Heart left ventricle (tissue), 16 donors: ENCODE measurements at regions not wholly inside any gene's neighbourhood (a gene's known extent, or its start where the extent isn't known, plus 50 kb on each side); places are given as distances from the start of the nearest gene placed in this dataset.

Experiments used
- ATAC-seq, 4 donors: fragments of 200-7000 bp; cut with Tn5 transposase; one replicate each; pipeline ENCODE4 v1.9.1; 2020 to 2022; ENCODE audit warnings: moderate library complexity in 4 of 4, mild to moderate bottlenecking in 3 of 4, moderate number of reproducible peaks in 1 of 4
- DNase-seq, 5 donors: peaks; one replicate each; pipeline ENCODE4 v3.0.0-alpha.2; 2020
- H3K27ac ChIP-seq, 12 donors: fragments of 200-600 bp; sonication (generic) in 4 of 12; one replicate each; pipeline versions ENCODE4 v1.5.0 to v1.8.0; 2016 to 2022; ENCODE audit warnings: mild to moderate bottlenecking in 2 of 12
- H3K27me3 ChIP-seq, 9 donors: fragments of 200-600 bp; sonication (generic) in 2 of 9; one replicate each; pipeline versions ENCODE4 v1.5.1 to v1.8.0; 2016 to 2022; ENCODE audit warnings: mild to moderate bottlenecking in 3 of 9
- H3K36me3 ChIP-seq, 9 donors: fragments of 200-600 bp; sonication (generic) in 2 of 9; one replicate each; pipeline versions ENCODE4 v1.5.0 to v1.8.0; 2018 to 2022; ENCODE audit warnings: mild to moderate bottlenecking in 2 of 9
- H3K4me1 ChIP-seq, 12 donors: fragments of 200-600 bp; sonication (generic) in 4 of 12; one replicate each; pipeline versions ENCODE4 v1.5.0 to v1.8.0; 2016 to 2022; ENCODE audit warnings: mild to moderate bottlenecking in 3 of 12
- H3K4me3 ChIP-seq, 12 donors: fragments of 200-600 bp; sonication (generic) in 4 of 12; one replicate each; pipeline versions ENCODE4 v1.5.0 to v1.8.0; 2017 to 2022; ENCODE audit warnings: mild to moderate bottlenecking in 9 of 12, moderate library complexity in 4 of 12
- H3K9me3 ChIP-seq, 12 donors: fragments of 200-600 bp; sonication (generic) in 4 of 12; one replicate each; pipeline versions ENCODE4 v1.5.0 to v1.8.0; 2016 to 2022; ENCODE audit warnings: mild to moderate bottlenecking in 1 of 12
- CTCF ChIP-seq, 12 donors: fragments of 200-600 bp; sonication (generic) in 4 of 12; IDR thresholded peaks; one replicate each; pipeline versions ENCODE4 v1.5.0 to v1.8.0; 2018 to 2022; ENCODE audit warnings: antibody characterized with exemption in 12 of 12, mild to moderate bottlenecking in 5 of 12
- POLR2A ChIP-seq, 2 donors: fragments of 450-650 bp; IDR thresholded peaks; one replicate each; pipeline ENCODE4 v1.6.1; 2017; ENCODE audit warnings: antibody characterized with exemption in 2 of 2, mild to moderate bottlenecking in 2 of 2, moderate library complexity in 2 of 2
- WGBS, 4 donors: extraction: QIAGEN DNeasy Blood & Tissue Kit in 2 of 4; methylation state at CpG; one replicate each; pipeline versions ENCODE4 v1.1.5 to v1.1.7; 2013 to 2018; 5-methylcytosine and 5-hydroxymethylcytosine counted together
- intact Hi-C, 10 donors: fragments of 100-400 bp; cut with DNase I; formaldehyde crosslinking; loops; one replicate each; pipeline versions ENCODE4 v1.11.1 to v1.14.2; 2022
- donor health status: ischemic (EF 13 %, LVEDD 7.1; RV severe dilation, severe dysfunction).
- donor health status: healthy with polysubstance abuse.
- donor health status: DM: no; HTN: yes; CAD: no.
- donor health status: DM: no; HTN: no; CAD: no.
- donor health status: ischemic (EF 25% LVEDD 6.9; RV normal size, moderate dysfunction).
- donor health status: ischemic (EF 25% LVEDD 5.7; RV mildly dilated, moderate dysfunction).
- donor health status: healthy.
- donor health status: DM: yes; HTN: yes; CAD: no.
- donor health status: ischemic (EF 35%, LVEDD 5.7; RV mildly dilated, moderate dysfunction).
- donor health status: nonischemic (EF 11% LVEDD 7.7; RV severe dilation, severe dysfunction).
- donor health status: DM: yes; HTN: yes; CAD: no.
- donor health status: PGD.
- donor health status: ischemic (EF 29% LVEDD 5.4; RV normal size, mild dysfunction).
- donor health status: nonischemic (EF 23%, LVEDD 6.1; RV moderate dilation, normal function).

- WGBS, 4 donors: 53 to 93% (median 73%) methylated on average over 1 of the region's 1 CpG
- no peak overlapping the region for H3K27ac ChIP-seq
- intact Hi-C loops: no loop called here
- no peak overlapping the region for H3K4me3 ChIP-seq
- no peaks in the 10 kb centered on the region for H3K4me1 ChIP-seq
- peaks cover 0 to 21% (median 0%) of the 10 kb centered on the region in 9 donors for H3K27me3 ChIP-seq
- DNase-seq (no peak), ATAC-seq (no peak)
- TF ChIP-seq CTCF (IDR thresholded peaks at IDR 0.05) (no peak), POLR2A (IDR thresholded peaks at IDR 0.05) (no peak)
- no peaks in the 10 kb centered on the region for H3K36me3 ChIP-seq
- peaks cover 0 to 2% (median 0%) of the 10 kb centered on the region in 12 donors for H3K9me3 ChIP-seq
Measured at GRCh38 chrX:46218373-46218772, 326.8 kb downstream of the ZNF674 start.

DNA sequence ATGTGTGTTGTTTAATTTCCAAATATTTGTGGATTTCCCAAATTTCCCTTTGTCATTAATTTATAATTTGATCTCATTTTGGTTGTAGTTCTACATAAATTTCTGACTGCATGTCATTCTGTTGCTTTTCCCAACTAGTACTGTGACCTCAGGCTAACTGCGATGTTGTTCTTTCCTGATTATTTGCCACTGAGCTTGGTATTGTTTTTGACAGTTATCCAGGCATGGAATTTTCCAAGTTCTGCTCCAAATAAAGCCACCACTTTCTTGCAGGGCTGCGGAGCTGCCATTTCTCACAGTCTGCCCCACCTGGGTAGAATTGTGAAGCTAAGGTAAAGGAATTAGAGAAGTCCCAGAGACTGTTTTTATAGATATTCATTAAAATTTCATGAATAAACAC lies 328.8 kb downstream of the ZNF674 start:
- Histone ChIP-seq H3K27ac (no peak overlapping the region), H3K36me3 (no peaks in the 10 kb centered on the region), H3K9me3 (no peaks in the 10 kb centered on the region), H3K4me1 (no peaks in the 10 kb centered on the region), H3K27me3 (peaks cover 0 to 21% (median 0%) of the 10 kb centered on the region in 9 donors), H3K4me3 (no peak overlapping the region)
- intact Hi-C loops: no loop called here
- no peak for DNase-seq
- ATAC-seq: no peak
- WGBS, 4 donors: 67 to 77% (median 69%) methylated on average over 2 of the region's 2 CpGs
- no peak for TF ChIP-seq CTCF (IDR thresholded peaks at IDR 0.05)
- no peak for TF ChIP-seq POLR2A (IDR thresholded peaks at IDR 0.05)

GRCh38 chrX:46211079-46211478 lies 334.1 kb downstream of the ZNF674 start:
- WGBS, 4 donors: 91 to 95% (median 93%) methylated on average over 4 of the region's 4 CpGs
- DNase-seq (no peak), ATAC-seq (no peak)
- no peak overlapping the region for H3K27ac ChIP-seq
- no peaks in the 10 kb centered on the region for H3K36me3 ChIP-seq
- H3K9me3 ChIP-seq: no peaks in the 10 kb centered on the region
- no peak overlapping the region for H3K4me3 ChIP-seq
- peaks cover 0 to 11% (median 0%) of the 10 kb centered on the region in 9 donors for H3K27me3 ChIP-seq
- no peak for TF ChIP-seq CTCF (IDR thresholded peaks at IDR 0.05)
- TF ChIP-seq POLR2A (IDR thresholded peaks at IDR 0.05): no peak
- H3K4me1 ChIP-seq: no peaks in the 10 kb centered on the region
- intact Hi-C loops: no loop called here

DNA sequence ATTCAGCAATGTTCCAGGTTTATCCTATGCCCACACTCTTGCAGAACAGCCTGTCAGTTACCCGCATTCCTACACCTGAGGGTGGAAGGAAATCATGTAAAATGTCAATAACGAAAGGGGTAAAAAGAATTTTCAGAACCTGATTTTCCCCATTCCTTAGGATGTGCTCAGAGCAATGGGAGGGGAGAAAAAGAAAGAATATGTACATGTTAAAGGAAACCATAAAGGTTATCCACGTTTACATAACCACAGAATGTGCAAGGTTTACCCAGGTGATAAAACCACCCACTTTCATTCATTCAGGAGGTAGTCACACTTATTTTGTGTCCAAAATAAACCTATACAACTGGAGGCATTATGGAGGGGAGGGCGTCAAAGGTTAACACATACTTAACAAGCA lies 335.5 kb downstream of the ZNF674 start:
- H3K4me3 ChIP-seq: no peak overlapping the region
- WGBS, 4 donors: 55 to 70% (median 63%) methylated on average over 4 of the region's 4 CpGs
- no peaks in the 10 kb centered on the region for H3K9me3 ChIP-seq
- TF ChIP-seq CTCF (IDR thresholded peaks at IDR 0.05) (no peak), POLR2A (IDR thresholded peaks at IDR 0.05) (no peak)
- intact Hi-C loops: no loop called here
- no peaks in the 10 kb centered on the region for H3K36me3 ChIP-seq
- ATAC-seq (no peak), DNase-seq (no peak)
- H3K27ac ChIP-seq: no peak overlapping the region
- H3K27me3 ChIP-seq: peaks cover 0 to 3% (median 0%) of the 10 kb centered on the region in 9 donors
- no peaks in the 10 kb centered on the region for H3K4me1 ChIP-seq
